ENCODE measurements at regions not wholly inside any gene's neighbourhood (a gene's known extent, or its start where the extent isn't known, plus 50 kb on each side); places are given as distances from the start of the nearest gene placed in this dataset.

DNA sequence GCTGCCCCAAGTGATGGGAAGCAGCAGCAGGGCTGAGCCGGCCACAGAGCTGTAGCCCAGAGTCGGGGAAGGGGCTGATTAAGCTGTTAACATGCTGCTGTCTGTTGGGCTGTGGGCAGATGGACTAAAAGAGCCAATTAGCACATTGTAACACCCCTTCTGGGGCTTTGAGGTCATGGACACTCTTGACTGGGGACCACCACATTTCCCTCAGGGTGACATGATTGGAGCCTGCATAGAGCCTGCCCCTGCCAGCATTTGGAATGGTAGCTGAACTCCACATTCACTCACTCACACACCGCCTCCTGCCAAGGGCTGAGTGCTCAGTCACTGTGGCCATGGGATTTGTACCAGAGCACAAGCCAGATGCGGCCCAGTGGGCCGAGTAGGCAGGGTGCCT, 646.9 kb downstream of the FAT4 start:
- WGBS, 2 donors (ENCODE audit: low coverage in 1 of 2) = 100% methylated on average over 1 to 3 of the region's 5 CpGs
- TF ChIP-seq EP300 (IDR thresholded peaks at IDR 0.05) (no peak), POLR2AphosphoS5 (IDR thresholded peaks at IDR 0.05) (no peak), POLR2A (IDR thresholded peaks at IDR 0.05) (no peak)
- TF ChIP-seq, protein P1, sequence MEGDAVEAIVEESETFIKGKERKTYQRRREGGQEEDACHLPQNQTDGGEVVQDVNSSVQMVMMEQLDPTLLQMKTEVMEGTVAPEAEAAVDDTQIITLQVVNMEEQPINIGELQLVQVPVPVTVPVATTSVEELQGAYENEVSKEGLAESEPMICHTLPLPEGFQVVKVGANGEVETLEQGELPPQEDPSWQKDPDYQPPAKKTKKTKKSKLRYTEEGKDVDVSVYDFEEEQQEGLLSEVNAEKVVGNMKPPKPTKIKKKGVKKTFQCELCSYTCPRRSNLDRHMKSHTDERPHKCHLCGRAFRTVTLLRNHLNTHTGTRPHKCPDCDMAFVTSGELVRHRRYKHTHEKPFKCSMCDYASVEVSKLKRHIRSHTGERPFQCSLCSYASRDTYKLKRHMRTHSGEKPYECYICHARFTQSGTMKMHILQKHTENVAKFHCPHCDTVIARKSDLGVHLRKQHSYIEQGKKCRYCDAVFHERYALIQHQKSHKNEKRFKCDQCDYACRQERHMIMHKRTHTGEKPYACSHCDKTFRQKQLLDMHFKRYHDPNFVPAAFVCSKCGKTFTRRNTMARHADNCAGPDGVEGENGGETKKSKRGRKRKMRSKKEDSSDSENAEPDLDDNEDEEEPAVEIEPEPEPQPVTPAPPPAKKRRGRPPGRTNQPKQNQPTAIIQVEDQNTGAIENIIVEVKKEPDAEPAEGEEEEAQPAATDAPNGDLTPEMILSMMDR (IDR thresholded peaks at IDR 0.05) = no peak
- H3K4me3 ChIP-seq = no peak overlapping the region
- H3K4me1 ChIP-seq = no peaks in the 10 kb centered on the region
- no peaks in the 10 kb centered on the region for H3K36me3 ChIP-seq
- no peaks in the 10 kb centered on the region for H3K27me3 ChIP-seq
- no peak for ATAC-seq
- no peaks in the 10 kb centered on the region for H3K9me3 ChIP-seq
- no peak overlapping the region for H3K27ac ChIP-seq

GRCh38 chr4:125975861-125976397, 661.2 kb downstream of the FAT4 start:
- no peak overlapping the region for H3K4me3 ChIP-seq
- no peak overlapping the region for H3K27ac ChIP-seq
- TF ChIP-seq POLR2AphosphoS5 (IDR thresholded peaks at IDR 0.05) (no peak), EP300 (IDR thresholded peaks at IDR 0.05) (no peak), POLR2A (IDR thresholded peaks at IDR 0.05) (no peak)
- TF ChIP-seq, protein P1 (IDR thresholded peaks at IDR 0.05) = no peak
- no peaks in the 10 kb centered on the region for H3K9me3 ChIP-seq
- no peaks in the 10 kb centered on the region for H3K27me3 ChIP-seq
- no peak for ATAC-seq
- no peaks in the 10 kb centered on the region for H3K4me1 ChIP-seq
- no peaks in the 10 kb centered on the region for H3K36me3 ChIP-seq
- 80 to 81% methylated on average over 4 of the region's 4 CpGs for WGBS, 2 donors (ENCODE audit: low coverage in 1 of 2)

DNA sequence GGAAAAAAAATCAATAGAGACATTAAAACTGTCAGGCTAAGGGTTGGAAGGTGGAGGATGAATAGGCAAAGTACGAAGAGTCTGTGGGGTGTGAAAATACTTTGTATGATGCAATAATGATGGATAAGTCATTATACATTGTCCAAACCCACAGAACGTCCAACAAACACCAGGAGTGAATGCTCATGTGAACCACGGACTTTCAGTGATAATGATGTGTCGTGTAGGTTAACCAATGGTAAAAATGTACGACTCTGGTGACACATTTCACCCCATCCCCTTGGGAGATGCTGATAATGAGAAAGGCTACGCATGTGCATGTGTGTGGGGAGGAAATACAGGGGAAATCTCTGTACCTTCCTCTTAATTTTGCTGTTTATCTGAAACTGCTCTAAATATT, 665.2 kb downstream of the FAT4 start:
- H3K4me1 ChIP-seq = no peaks in the 10 kb centered on the region
- no peak for TF ChIP-seq POLR2AphosphoS5 (IDR thresholded peaks at IDR 0.05)
- TF ChIP-seq, protein P1 (IDR thresholded peaks at IDR 0.05) = no peak
- no peak for TF ChIP-seq EP300 (IDR thresholded peaks at IDR 0.05)
- no peak for TF ChIP-seq POLR2A (IDR thresholded peaks at IDR 0.05)
- H3K4me3 ChIP-seq = no peak overlapping the region

GRCh38 chr4:125983168-125983567, 668.4 kb downstream of the FAT4 start:
- Histone ChIP-seq H3K4me3 (no peak overlapping the region), H3K9me3 (no peaks in the 10 kb centered on the region), H3K27ac (no peak overlapping the region), H3K27me3 (no peaks in the 10 kb centered on the region), H3K36me3 (no peaks in the 10 kb centered on the region), H3K4me1 (no peaks in the 10 kb centered on the region)
- 86% methylated on average over 1 of the region's 1 CpG; no CpG with 5 or more reads in 1 of the 2 donors for WGBS, 2 donors (ENCODE audit: low coverage in 1 of 2)
- no peak for ATAC-seq
- TF ChIP-seq POLR2AphosphoS5 (IDR thresholded peaks at IDR 0.05) (no peak), EP300 (IDR thresholded peaks at IDR 0.05) (no peak), POLR2A (IDR thresholded peaks at IDR 0.05) (no peak)
- TF ChIP-seq, protein P1 (IDR thresholded peaks at IDR 0.05) = no peak

More for the DNA sequence above, 665.2 kb downstream of the FAT4 start:
- H3K27ac ChIP-seq = no peak overlapping the region
- H3K9me3 ChIP-seq = no peaks in the 10 kb centered on the region
- H3K36me3 ChIP-seq = no peaks in the 10 kb centered on the region
- no peaks in the 10 kb centered on the region for H3K27me3 ChIP-seq
- ATAC-seq = no peak
- 77 to 85% methylated on average over 5 to 6 of the region's 6 CpGs for WGBS, 2 donors (ENCODE audit: low coverage in 1 of 2)

- TF ChIP-seq POLR2AphosphoS5 (IDR thresholded peaks at IDR 0.05) (no peak), POLR2A (IDR thresholded peaks at IDR 0.05) (no peak), EP300 (IDR thresholded peaks at IDR 0.05) (no peak)
- TF ChIP-seq, protein P1 (IDR thresholded peaks at IDR 0.05) = no peak
- no peak overlapping the region for H3K4me3 ChIP-seq
- H3K9me3 ChIP-seq = no peaks in the 10 kb centered on the region
- H3K27ac ChIP-seq = no peak overlapping the region
- H3K4me1 ChIP-seq = no peaks in the 10 kb centered on the region
- ATAC-seq = no peak
- no peaks in the 10 kb centered on the region for H3K36me3 ChIP-seq
- H3K27me3 ChIP-seq = no peaks in the 10 kb centered on the region
- WGBS, 2 donors (ENCODE audit: low coverage in 1 of 2) = 52 to 60% methylated on average over 2 to 3 of the region's 3 CpGs
These were observed 671.1 kb downstream of the FAT4 start for GRCh38 chr4:125985856-125986255.
